HG03457 (cell line): ENCODE measurements at regions not wholly inside any gene's neighbourhood (a gene's known extent, or its start where the extent isn't known, plus 50 kb on each side); places are given as distances from the start of the nearest gene placed in this dataset.
"Not testable (repeated sequence)": the region's sequence is repeated elsewhere in the genome, so short reads cannot be mapped to it uniquely, and the experiment has no call there.

Experiments
- ATAC-seq: cut with Tn5 transposase; IDR thresholded peaks from one replicate; pipeline ENCODE4 v1.9.1; 2021; ENCODE audit warnings: moderate number of reproducible peaks; ENCODE audit not compliant: unreplicated experiment

GRCh38 chr5:34420191-34420590, 235.9 kb upstream of the RAI14 start:
- ATAC-seq, result not testable (repeated sequence)

GRCh38 chr5:34436761-34437501, 219.2 kb upstream of the RAI14 start:
- ATAC-seq, result no peak

- no peak for ATAC-seq
These were observed 216.5 kb upstream of the RAI14 start for GRCh38 chr5:34439601-34440000.

- ATAC-seq, result not testable (repeated sequence)
These were observed 214.4 kb upstream of the RAI14 start for GRCh38 chr5:34441767-34442166.

GRCh38 chr5:34447424-34447823, 208.7 kb upstream of the RAI14 start:
- ATAC-seq, result no peak

GRCh38 chr5:34449639-34450038, 206.5 kb upstream of the RAI14 start:
- no peak for ATAC-seq

GRCh38 chr5:34450338-34450737, 205.8 kb upstream of the RAI14 start:
- ATAC-seq, result no peak

GRCh38 chr5:34452170-34452828, 203.8 kb upstream of the RAI14 start:
- ATAC-seq, result no peak

- ATAC-seq, result no peak
These were observed 201.0 kb upstream of the RAI14 start for GRCh38 chr5:34455098-34455497.

GRCh38 chr5:34459908-34460307, 196.2 kb upstream of the RAI14 start:
- ATAC-seq, result no peak

GRCh38 chr5:34460496-34460895, 195.6 kb upstream of the RAI14 start:
- ATAC-seq, result no peak

GRCh38 chr5:34464829-34465228, 191.3 kb upstream of the RAI14 start:
- ATAC-seq, result no peak

GRCh38 chr5:34465301-34465700, 190.8 kb upstream of the RAI14 start:
- ATAC-seq, result not testable (repeated sequence)

GRCh38 chr5:34466519-34467388, 189.4 kb upstream of the RAI14 start:
- not testable (repeated sequence) for ATAC-seq

GRCh38 chr5:34467436-34467835, 188.7 kb upstream of the RAI14 start:
- no peak for ATAC-seq

GRCh38 chr5:34467984-34468383, 188.1 kb upstream of the RAI14 start:
- ATAC-seq, result not testable (repeated sequence)

- ATAC-seq, result no peak
These were observed 186.2 kb upstream of the RAI14 start for GRCh38 chr5:34469971-34470370.

GRCh38 chr5:34474573-34475021, 181.5 kb upstream of the RAI14 start:
- peak; percentile 71 for ATAC-seq

- ATAC-seq, result no peak
These were observed 180.7 kb upstream of the RAI14 start for GRCh38 chr5:34475249-34475966.

GRCh38 chr5:34476941-34477565, 179.1 kb upstream of the RAI14 start:
- ATAC-seq, result no peak
